ENCODE measurements at regions not wholly inside any gene's neighbourhood (a gene's known extent, or its start where the extent isn't known, plus 50 kb on each side); places are given as distances from the start of the nearest gene placed in this dataset.

DNA sequence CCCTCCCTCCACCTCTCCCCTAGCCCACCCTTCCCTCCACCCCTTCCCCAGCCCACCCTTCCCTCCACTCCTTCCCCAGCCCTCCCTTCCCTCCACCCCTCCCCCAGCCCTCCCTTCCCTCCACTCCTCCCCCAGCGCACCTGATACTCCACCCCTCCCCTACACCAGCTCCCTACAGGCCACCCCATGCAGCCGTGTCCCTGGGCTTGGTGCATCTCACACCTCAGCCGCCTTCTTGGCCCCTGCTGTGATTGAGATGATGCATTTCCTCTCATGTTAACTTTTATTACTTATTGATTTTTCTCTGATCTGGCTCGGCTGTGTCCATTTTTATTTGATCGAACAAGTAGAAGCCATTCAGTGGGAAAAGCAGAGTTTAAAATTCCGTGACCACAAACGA is 243.8 kb downstream of the MATN1 start:
- TF ChIP-seq, protein P1, sequence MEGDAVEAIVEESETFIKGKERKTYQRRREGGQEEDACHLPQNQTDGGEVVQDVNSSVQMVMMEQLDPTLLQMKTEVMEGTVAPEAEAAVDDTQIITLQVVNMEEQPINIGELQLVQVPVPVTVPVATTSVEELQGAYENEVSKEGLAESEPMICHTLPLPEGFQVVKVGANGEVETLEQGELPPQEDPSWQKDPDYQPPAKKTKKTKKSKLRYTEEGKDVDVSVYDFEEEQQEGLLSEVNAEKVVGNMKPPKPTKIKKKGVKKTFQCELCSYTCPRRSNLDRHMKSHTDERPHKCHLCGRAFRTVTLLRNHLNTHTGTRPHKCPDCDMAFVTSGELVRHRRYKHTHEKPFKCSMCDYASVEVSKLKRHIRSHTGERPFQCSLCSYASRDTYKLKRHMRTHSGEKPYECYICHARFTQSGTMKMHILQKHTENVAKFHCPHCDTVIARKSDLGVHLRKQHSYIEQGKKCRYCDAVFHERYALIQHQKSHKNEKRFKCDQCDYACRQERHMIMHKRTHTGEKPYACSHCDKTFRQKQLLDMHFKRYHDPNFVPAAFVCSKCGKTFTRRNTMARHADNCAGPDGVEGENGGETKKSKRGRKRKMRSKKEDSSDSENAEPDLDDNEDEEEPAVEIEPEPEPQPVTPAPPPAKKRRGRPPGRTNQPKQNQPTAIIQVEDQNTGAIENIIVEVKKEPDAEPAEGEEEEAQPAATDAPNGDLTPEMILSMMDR (IDR thresholded peaks at IDR 0.05; ENCODE audit: low read depth, low read length, poor library complexity, severe bottlenecking): no peak
- no peak for TF ChIP-seq EZH2phosphoT487 (IDR thresholded peaks at IDR 0.05; ENCODE audit: borderline replicate concordance, low read length)
